Activated naive CD8-positive, alpha-beta T cell (primary cell): ENCODE measurements at regions not wholly inside any gene's neighbourhood (a gene's known extent, or its start where the extent isn't known, plus 50 kb on each side); places are given as distances from the start of the nearest gene placed in this dataset.

Source experiments
- H3K27ac Mint-ChIP-seq: one replicate; pipeline ENCODE4 v1.8.0; 2021; ENCODE audit warnings: mixed read lengths
- H3K27me3 Mint-ChIP-seq: one replicate; pipeline ENCODE4 v1.8.0; 2021; ENCODE audit warnings: mixed read lengths
- H3K36me3 Mint-ChIP-seq: one replicate; pipeline ENCODE4 v1.8.0; 2021; ENCODE audit warnings: mixed read lengths
- H3K4me1 Mint-ChIP-seq: one replicate; pipeline ENCODE4 v1.8.0; 2021; ENCODE audit warnings: low read depth, mixed read lengths
- H3K4me3 Mint-ChIP-seq: one replicate; pipeline ENCODE4 v1.8.0; 2021; ENCODE audit warnings: mild to moderate bottlenecking, mixed read lengths
- H3K9me3 Mint-ChIP-seq: one replicate; pipeline ENCODE4 v1.8.0; 2021; ENCODE audit warnings: low read depth, mixed read lengths

DNA sequence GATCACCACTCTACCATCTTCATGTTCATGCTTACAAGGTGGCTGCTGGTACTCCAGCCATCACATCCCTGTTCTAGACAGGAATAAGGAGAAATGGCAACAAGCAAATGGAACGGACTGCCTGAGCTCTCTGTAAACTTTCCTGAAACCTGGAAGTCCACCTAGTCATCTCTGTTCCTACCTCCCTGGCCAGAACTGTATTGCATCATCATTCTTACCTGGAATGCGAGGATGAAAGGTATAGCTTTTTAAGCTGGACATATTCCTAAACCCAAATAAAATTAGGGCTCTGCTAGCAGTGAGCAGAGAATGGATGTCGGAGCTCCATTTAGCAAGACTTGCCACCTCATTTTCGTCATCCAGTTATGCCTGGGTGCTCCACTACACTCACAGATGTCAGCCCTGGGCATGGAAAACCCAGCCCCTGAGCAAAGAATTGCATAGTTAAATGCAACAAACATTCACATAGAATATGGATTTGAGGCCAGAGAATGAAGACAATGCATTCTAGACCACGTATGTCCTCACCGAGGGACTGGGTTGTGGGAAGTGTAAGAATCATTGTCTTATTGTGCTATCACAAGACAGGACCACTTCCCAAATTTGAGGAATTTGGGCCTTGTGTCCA, 214.3 kb upstream of the CDYL start:
- no peak overlapping the region for H3K4me3 Mint-ChIP-seq
- H3K27ac Mint-ChIP-seq, result no peak overlapping the region
- no peaks in the 10 kb centered on the region for H3K9me3 Mint-ChIP-seq
- peaks cover 4% of the 10 kb centered on the region for H3K27me3 Mint-ChIP-seq
- no peaks in the 10 kb centered on the region for H3K36me3 Mint-ChIP-seq
- H3K4me1 Mint-ChIP-seq, result no peaks in the 10 kb centered on the region

DNA sequence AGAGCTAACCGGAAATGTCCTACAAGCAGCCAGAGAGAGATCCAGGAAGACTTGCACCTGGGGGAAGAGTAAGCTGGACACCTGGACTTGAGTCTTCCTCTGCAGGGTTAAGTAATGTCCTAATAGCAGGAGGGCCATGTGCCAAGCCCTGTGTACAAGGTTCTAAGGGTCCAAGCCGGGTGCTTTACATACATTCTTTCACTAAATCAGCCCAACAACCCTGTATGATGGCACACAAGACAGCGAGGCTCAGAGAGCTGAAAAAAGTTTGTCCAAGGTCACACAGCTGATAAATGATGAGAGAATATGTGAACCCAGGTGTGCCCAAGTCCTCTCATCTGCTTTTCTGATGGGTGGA, 215.1 kb upstream of the CDYL start:
- Mint-ChIP-seq H3K27me3 (peaks cover 4% of the 10 kb centered on the region), H3K36me3 (no peaks in the 10 kb centered on the region), H3K27ac (no peak overlapping the region), H3K4me1 (no peaks in the 10 kb centered on the region), H3K4me3 (no peak overlapping the region), H3K9me3 (no peaks in the 10 kb centered on the region)

DNA sequence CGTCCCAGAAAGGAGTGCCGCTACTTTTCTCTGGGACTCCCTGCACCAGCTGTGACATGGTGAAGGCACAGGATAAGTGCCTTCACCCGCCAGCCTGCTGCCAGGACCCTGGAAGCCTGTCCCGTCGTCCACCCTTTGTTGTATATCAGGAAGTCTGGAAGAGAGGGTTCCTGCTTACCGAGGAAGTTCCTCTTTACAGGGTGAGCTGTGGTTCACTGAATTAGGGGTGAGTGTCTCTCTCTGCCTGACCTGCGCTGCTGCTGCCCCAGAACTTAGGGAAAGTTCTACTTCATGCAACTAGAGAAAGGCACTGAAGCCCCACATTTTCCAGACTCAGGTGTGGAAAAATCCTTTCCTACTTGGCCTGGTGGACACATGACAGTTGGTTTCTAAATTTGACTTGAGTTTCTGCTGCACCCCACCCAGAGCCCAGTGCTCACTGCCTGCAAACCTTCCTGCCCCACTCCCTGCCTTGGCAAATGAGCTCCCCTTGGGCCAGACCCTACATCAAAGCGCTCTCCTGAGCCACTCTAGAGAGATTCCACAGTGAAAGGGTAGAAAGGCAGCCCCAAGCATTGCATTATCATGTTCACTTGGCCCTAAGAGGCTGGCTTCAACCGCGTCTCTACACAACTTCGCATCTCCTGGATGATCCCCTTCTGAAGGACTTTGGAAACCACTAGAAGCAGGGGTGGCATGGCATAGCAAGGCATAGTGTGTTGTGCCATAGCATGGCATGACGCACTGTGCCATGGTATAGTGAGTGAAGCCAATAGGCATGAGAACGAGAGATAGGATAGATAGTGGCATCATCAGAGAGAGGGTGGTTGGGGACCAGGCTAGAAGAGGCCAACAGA, 215.8 kb upstream of the CDYL start:
- Mint-ChIP-seq H3K27me3 (peaks cover 4% of the 10 kb centered on the region), H3K4me1 (no peaks in the 10 kb centered on the region), H3K9me3 (no peaks in the 10 kb centered on the region), H3K36me3 (no peaks in the 10 kb centered on the region), H3K27ac (no peak overlapping the region), H3K4me3 (no peak overlapping the region)

DNA sequence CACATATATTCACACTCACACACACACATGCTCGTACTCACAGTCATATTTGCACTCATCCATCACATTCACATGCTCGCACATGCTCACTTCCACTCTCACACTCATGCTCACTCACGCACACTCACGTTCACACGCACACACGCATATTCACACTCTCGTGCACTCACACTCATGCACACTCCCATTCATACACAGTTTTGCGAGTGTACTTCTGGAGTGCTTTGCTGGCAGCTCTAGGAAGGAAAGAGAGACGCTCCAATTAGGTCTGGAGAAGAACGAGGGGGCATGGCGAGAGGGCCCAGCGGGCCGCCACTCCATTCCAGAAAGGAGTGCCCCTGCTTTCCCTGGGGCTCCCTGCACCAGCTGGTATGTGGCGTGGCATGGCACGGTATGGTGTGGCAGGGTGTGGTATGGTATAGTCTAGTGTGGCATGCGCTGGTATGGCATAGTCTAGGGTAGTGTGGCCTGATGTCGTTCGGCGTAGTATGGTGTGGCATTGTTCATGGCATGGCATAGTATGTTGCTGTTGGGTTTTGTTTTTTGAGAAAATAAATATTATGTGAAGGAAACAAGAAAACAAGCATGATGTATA, 216.8 kb upstream of the CDYL start:
- no peaks in the 10 kb centered on the region for H3K36me3 Mint-ChIP-seq

DNA sequence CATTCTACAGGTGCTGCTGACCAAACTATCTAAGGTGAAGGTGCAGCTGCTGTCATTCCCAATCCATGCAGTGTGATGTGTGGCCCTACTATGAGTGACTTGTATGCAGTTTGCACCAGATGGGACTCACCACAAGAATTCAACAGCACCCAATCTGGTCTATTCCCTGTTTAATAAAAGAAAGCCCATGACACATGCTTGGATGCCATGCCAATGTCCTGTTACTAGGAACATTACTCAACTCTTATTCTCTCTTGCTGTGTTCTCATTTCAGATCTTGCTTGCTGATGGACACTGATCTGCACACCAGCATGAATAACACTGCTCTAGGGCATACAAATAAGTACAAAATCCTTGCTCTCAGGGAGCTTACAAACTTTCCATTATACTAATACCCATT, 221.6 kb upstream of the CDYL start:
- peaks cover 10% of the 10 kb centered on the region for H3K27me3 Mint-ChIP-seq
- H3K36me3 Mint-ChIP-seq, result no peaks in the 10 kb centered on the region
- H3K27ac Mint-ChIP-seq, result no peak overlapping the region
- no peak overlapping the region for H3K4me3 Mint-ChIP-seq
- no peaks in the 10 kb centered on the region for H3K4me1 Mint-ChIP-seq
- H3K9me3 Mint-ChIP-seq, result peaks cover 4% of the 10 kb centered on the region

More for the DNA sequence above, 216.8 kb upstream of the CDYL start:
- H3K9me3 Mint-ChIP-seq, result no peaks in the 10 kb centered on the region
- H3K4me3 Mint-ChIP-seq, result no peak overlapping the region
- H3K4me1 Mint-ChIP-seq, result no peaks in the 10 kb centered on the region
- peaks cover 4% of the 10 kb centered on the region for H3K27me3 Mint-ChIP-seq
- no peak overlapping the region for H3K27ac Mint-ChIP-seq

DNA sequence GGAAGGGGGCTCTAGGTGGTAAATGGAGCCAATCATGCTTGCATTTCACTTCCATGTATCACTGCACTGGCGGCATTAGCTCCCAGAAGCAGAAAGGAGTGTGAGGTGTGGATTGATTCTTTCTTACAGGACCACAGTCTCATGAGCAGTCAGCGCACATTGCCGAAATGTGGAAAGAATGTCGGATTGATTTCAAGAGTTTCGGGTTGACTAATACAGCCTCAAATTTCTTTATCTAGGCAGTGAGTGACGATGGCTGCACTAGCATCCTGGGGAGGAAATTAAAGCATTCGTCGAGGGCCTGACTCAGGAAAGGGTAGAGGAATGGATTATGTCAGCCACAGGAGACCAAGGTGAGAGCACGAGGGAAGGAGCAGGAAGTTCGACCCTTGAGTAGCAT, 222.8 kb upstream of the CDYL start:
- H3K27me3 Mint-ChIP-seq, result peaks cover 10% of the 10 kb centered on the region
- H3K27ac Mint-ChIP-seq, result no peak overlapping the region
- no peaks in the 10 kb centered on the region for H3K4me1 Mint-ChIP-seq
- H3K4me3 Mint-ChIP-seq, result no peak overlapping the region
- no peaks in the 10 kb centered on the region for H3K36me3 Mint-ChIP-seq
- peaks cover 4% of the 10 kb centered on the region for H3K9me3 Mint-ChIP-seq

DNA sequence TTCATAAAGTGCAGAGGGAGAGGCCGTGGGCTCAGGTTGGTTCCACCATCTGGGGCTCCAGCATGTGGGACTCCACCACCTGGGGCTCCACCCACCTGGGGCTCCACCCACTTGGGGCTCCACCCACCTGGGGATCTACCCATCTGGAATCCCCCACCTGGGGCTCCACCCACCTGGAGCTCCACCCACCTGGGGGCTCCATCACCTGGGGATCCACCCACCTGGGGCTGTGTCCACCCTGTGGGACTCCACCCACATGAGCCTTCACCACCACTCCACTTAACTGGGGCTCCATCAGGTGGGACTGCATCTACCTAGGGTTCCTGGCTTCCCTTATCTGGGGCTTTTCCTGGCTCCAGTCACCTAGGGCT, 226.0 kb upstream of the CDYL start:
- Mint-ChIP-seq H3K9me3 (peaks cover 4% of the 10 kb centered on the region), H3K27me3 (peaks cover 9% of the 10 kb centered on the region), H3K4me1 (no peaks in the 10 kb centered on the region), H3K4me3 (no peak overlapping the region), H3K27ac (no peak overlapping the region), H3K36me3 (no peaks in the 10 kb centered on the region)

DNA sequence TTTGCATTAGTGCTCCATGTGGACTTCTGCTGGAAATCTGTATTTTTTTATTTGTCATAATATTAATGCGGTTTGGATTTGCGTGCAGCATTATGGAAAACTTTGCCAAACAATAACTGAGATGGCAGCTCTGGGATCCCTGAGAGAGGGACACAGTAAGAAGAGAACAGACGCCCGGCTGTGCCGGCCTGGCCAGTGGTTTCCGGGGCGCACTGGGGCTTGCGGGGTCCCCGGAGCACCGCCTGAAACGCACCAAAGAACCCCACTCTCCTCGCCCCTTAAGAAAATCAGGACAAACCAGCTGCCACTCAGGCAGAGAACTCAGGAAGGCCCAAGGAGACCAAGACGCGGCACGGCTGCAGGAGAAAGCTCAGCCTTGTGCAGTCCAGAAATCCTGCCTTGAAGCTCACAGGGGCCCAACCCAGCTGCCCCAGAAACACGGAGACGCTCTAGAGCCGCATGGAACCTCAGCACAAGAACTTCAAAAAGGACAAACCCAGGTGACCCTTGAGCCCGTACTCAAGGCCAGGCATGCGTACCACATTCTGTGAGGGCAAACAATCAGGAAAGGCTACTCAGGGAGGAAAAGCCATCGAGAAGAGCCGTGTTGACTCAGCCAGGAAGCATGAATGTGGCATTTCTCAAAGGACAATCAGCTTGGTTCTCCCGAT, 226.5 kb upstream of the CDYL start:
- Mint-ChIP-seq H3K9me3 (peaks cover 4% of the 10 kb centered on the region), H3K4me3 (no peak overlapping the region), H3K27me3 (peaks cover 9% of the 10 kb centered on the region), H3K4me1 (no peaks in the 10 kb centered on the region), H3K36me3 (no peaks in the 10 kb centered on the region), H3K27ac (no peak overlapping the region)

DNA sequence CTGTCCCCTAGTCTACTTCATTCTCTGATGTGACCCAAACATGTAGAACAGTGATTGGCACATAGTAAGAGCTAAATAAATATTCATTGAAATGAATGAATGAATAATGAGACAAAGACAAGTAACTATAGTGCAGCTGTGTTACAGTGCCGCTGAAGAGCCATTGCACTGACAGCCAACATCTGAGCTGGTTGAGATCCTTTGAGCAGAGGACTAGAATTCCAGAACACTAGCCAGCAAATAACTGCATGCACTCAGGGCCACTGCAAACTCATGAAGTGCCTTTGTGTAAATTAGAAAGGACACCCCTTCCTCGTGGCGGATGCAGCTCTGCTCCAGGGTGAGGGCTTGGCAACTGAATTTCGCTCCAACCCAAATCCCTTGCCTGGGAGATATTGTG, 230.3 kb upstream of the CDYL start:
- no peak overlapping the region for H3K27ac Mint-ChIP-seq
- peaks cover 4% of the 10 kb centered on the region for H3K27me3 Mint-ChIP-seq
- H3K4me1 Mint-ChIP-seq, result no peaks in the 10 kb centered on the region
- no peaks in the 10 kb centered on the region for H3K36me3 Mint-ChIP-seq
- peaks cover 3% of the 10 kb centered on the region for H3K9me3 Mint-ChIP-seq
- H3K4me3 Mint-ChIP-seq, result no peak overlapping the region

DNA sequence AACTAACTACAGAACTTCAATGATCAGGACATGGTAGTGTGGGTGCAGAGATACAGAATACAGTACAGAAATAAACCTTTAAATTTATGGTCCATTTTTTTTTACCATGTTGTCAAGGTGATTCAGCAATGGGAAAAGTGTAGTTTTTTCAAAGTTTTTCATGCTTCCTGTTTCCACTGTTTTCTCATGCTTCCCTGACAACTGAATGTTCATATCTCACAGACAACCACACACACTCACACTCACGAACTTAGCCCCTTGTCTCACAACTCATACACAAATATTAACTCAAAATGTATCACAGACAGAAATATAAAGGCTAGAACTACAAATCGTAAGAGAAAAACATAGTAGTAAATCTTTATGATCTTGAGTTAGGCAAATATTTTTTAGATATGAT, 232.6 kb upstream of the CDYL start:
- H3K4me1 Mint-ChIP-seq, result no peaks in the 10 kb centered on the region
- no peaks in the 10 kb centered on the region for H3K9me3 Mint-ChIP-seq
- H3K27ac Mint-ChIP-seq, result no peak overlapping the region
- H3K4me3 Mint-ChIP-seq, result no peak overlapping the region
- peaks cover 2% of the 10 kb centered on the region for H3K27me3 Mint-ChIP-seq
- no peaks in the 10 kb centered on the region for H3K36me3 Mint-ChIP-seq

DNA sequence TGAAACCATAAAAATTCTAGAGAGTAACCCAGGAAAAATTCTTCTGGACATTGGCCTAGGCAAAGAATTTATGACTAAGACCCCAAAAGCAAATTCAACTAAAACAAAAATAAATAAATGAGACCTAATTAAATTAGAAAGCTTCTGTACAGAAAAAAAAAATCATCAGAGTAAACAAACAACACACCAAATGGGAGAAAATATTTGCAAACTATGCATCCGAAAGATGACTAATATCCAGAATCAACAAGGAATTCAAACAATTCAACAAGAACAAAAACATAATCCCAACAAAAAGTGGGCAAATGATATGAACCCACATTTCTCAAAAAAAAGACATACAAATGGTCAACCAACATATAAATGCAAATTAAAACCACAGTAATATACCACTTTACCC, 242.6 kb upstream of the CDYL start:
- H3K27me3 Mint-ChIP-seq, result peaks cover 22% of the 10 kb centered on the region
- no peaks in the 10 kb centered on the region for H3K4me1 Mint-ChIP-seq
- H3K4me3 Mint-ChIP-seq, result no peak overlapping the region
- H3K27ac Mint-ChIP-seq, result no peak overlapping the region
- H3K36me3 Mint-ChIP-seq, result peaks cover 10% of the 10 kb centered on the region
- H3K9me3 Mint-ChIP-seq, result peaks cover 18% of the 10 kb centered on the region

DNA sequence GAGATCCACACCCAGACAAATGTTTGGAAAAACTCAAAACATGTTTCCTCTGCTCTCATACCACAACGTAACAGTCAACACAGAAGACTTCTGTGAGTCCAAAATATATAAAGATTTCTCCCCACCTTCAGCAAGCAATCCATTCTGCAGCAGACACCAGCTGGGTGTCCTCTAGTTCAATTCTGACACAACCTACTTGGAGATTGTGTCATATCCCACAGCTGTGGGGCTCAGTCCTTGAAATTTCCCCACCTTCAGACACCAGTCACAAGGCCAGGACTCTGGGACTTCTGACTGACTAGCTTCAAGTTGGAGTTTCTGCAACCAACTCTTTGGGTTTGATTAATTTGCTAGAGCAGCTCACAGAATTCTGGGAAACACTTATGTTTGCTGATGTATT, 244.8 kb upstream of the CDYL start:
- H3K27me3 Mint-ChIP-seq, result peaks cover 28% of the 10 kb centered on the region
- no peak overlapping the region for H3K27ac Mint-ChIP-seq
- H3K4me3 Mint-ChIP-seq, result no peak overlapping the region
- peaks cover 10% of the 10 kb centered on the region for H3K36me3 Mint-ChIP-seq
- H3K9me3 Mint-ChIP-seq, result peaks cover 33% of the 10 kb centered on the region
- H3K4me1 Mint-ChIP-seq, result no peaks in the 10 kb centered on the region

DNA sequence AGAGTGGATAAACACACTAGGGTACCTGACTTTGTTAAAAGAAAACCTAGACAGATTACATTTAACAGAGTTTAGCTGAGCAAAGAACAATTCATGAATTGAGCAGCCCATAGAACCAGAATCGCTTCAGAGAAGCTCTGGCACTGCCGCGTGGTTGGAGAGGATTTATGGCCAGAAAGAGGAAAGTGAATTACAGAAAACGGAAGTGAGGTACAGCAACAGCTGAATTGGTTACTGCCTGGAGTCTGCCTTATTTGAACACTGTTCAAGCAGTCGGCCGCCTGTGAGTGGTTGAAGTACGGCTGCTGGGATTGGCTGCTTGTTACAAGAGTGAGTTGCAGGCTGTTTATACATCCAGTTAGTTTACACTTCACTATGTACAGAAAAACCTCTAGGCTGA, 253.8 kb upstream of the CDYL start:
- Mint-ChIP-seq H3K27me3 (peaks cover 23% of the 10 kb centered on the region), H3K36me3 (no peaks in the 10 kb centered on the region), H3K4me3 (no peak overlapping the region), H3K4me1 (no peaks in the 10 kb centered on the region), H3K27ac (no peak overlapping the region), H3K9me3 (peaks cover 7% of the 10 kb centered on the region)

DNA sequence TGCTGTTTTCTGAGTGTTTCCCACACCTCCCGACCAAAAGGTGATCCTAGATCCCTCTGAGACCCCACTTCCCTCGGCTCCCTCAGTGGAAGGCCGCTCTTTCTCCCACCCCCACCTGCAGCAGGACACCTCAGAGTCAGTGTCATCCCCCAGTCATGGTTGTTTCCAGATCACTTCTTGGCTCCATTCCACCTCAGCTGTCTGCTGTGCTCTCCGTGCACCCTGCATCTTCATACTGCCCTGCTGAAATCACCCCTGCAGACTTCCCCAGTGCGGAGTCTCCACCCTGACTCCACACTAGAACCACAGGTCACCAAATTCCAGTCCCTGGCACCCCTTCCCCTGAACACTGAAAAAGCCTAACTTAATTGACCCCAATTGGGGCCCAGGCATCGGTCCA, 255.1 kb upstream of the CDYL start:
- H3K4me3 Mint-ChIP-seq, result no peak overlapping the region
- no peak overlapping the region for H3K27ac Mint-ChIP-seq
- no peaks in the 10 kb centered on the region for H3K9me3 Mint-ChIP-seq
- H3K36me3 Mint-ChIP-seq, result no peaks in the 10 kb centered on the region
- H3K4me1 Mint-ChIP-seq, result no peaks in the 10 kb centered on the region
- H3K27me3 Mint-ChIP-seq, result peaks cover 21% of the 10 kb centered on the region

DNA sequence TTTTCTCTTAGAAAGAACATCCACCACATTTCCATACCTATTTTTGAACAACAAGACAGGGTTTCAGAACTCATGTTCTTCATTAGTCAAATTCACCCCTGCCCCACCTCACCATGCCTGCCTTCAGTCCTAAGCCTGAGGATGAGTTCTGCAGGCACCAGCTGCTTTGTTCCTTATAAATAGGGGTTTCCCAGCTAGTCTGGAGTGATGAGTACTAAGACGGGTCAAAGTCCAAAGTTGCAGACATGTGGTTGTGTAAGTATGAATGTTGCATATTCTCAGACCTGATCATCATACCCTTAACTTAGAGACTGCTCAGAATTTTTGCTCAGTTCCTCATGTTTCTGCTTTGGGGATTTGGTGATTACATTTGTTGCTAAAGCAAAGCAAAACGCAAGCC, 257.7 kb upstream of the CDYL start:
- no peak overlapping the region for H3K4me3 Mint-ChIP-seq
- no peak overlapping the region for H3K27ac Mint-ChIP-seq
- no peaks in the 10 kb centered on the region for H3K9me3 Mint-ChIP-seq
- no peaks in the 10 kb centered on the region for H3K36me3 Mint-ChIP-seq
- H3K4me1 Mint-ChIP-seq, result no peaks in the 10 kb centered on the region
- H3K27me3 Mint-ChIP-seq, result peaks cover 17% of the 10 kb centered on the region
